EH (cell line): ENCODE measurements at regions not wholly inside any gene's neighbourhood (a gene's known extent, or its start where the extent isn't known, plus 50 kb on each side); places are given as distances from the start of the nearest gene placed in this dataset.

Experiments used
- DNase-seq: peaks from one replicate; pipeline ENCODE4 v3.0.0-alpha.2; 2015; ENCODE audit warnings: low read depth

- no peak for DNase-seq
These were observed 1310.8 kb upstream of the WWC1 start for GRCh38 chr5:166980666-166981065.

GRCh38 chr5:166982226-166982625, 1309.2 kb upstream of the WWC1 start:
- no peak for DNase-seq

GRCh38 chr5:166991601-166992000, 1299.8 kb upstream of the WWC1 start:
- no peak for DNase-seq

GRCh38 chr5:166992108-166992507, 1299.3 kb upstream of the WWC1 start:
- no peak for DNase-seq

DNA sequence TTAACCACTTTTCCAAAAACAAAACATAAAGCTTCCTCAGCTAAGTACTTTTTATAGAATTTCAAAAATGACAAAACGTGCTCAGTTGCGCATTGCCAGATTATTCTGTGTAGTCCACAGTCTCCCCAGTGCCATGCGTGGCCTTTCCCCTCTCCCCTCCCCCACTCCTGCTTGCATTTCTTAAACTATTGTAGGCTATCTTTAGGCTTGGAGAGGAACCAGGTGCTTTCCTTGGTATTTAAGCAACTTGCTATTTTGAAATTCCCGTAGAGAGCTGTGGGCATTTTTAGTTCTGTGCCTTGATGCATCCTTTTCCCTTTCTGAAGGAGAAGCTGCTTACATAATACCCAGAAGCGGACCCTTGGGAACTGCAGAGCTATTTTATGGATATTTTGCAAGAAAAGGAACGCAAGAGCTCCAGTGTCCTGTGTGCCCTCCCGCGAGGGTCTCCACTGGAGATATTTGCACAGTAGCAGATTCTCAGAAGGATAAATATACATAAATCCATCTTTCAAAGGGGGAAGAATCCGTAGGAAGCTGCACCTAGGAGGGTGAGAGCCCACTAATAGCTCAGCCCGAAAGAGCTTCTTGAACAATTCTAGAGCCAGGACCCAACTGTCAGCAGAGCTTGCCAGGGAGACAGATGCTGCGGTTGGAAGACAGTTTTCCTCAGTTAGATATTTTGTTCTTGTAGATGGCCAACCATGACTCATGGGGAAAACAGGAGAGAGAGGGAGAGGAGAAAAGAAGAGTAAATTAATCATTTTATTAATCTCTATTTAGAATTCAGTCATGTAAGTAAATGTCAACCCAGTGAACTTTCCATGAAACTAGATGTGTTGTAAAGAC, 1298.3 kb upstream of the WWC1 start:
- DNase-seq = no peak

GRCh38 chr5:166994226-166994625, 1297.2 kb upstream of the WWC1 start:
- no peak for DNase-seq

DNA sequence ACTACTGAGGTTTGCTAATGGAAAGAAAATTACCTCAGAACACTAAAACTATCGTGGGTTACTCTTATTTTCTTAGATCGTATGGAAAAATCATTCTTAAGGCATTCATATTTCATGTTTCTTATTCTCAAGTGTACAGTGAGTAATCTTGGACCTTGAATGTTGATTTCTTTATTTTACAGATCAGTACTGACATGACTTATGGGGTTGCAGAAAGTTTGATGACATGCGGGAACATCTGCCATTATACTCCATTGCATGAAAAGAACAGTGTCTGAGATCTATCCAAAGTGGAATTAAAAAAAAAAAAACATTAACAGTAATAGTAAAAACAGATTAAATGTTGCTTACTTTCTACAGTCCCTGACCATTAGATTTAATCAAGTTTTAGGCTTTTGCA, 1290.2 kb upstream of the WWC1 start:
- DNase-seq = no peak

- DNase-seq = no peak
These were observed 1282.7 kb upstream of the WWC1 start for GRCh38 chr5:167008705-167009104.

DNA sequence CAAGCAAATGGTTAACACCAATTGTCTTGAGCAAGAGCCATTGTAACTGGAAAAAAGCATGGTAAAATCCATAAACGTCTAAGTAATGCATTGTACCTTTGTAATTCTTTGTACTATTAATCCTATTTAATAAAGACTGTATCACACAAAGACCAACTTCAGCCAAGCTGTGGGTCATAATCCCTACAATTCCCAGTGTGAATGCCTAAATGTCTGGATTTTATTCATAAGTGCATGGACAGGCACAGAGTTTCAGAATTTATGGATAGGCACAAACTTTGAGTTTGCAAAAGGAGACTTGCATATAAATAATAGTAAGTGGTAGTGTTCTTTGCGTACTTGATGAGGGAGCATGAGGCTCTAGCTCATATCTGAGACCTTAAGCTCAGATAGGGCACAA, 1280.2 kb upstream of the WWC1 start:
- no peak for DNase-seq

DNA sequence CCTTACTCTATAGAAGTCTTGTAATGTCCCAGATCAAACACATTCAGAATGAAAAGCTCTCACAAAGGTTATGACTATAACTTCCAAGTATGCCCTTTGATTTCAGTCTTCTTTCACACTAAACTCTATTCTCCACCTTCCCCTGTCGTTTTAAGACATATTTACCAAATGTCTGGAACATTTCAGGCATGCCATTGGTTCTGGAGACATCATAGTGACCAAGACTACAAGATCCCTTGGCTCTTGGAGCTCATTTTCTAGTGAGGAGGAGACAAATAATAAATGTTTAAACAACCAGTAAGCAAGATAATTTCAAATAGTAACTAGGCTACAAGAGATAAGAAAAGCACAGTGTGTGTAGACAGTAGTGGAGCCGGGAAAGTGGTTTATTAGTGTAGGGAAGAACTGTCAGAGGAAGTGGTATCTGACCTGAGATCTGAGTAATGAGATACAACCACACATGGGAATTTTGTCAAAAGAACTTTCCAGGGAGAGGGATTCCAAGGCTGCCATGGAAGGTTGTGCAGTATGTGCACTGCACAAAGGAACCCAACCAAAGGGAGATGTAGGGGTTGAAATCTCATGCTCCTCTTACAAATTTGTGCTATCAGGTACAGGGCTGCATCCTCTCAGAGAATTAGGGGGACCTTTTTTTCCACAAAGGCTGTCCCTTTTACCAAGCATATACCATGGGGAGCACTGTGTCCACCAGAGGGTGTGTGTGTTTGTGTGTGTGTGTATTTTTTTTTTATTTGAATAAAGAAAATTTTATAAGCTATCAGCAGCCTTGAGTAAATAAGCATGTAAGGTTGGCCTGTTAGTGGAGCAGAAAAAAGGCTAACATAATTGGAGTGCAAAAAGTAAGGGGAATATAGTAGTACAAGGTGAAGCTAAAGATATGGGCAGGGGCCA, 1279.1 kb upstream of the WWC1 start:
- DNase-seq = no peak

GRCh38 chr5:167014401-167015056, 1276.9 kb upstream of the WWC1 start:
- DNase-seq = no peak

GRCh38 chr5:167020418-167020817, 1271.0 kb upstream of the WWC1 start:
- DNase-seq = no peak

- DNase-seq = no peak
These were observed 1262.0 kb upstream of the WWC1 start for GRCh38 chr5:167029488-167029887.

- DNase-seq = no peak
These were observed 1260.8 kb upstream of the WWC1 start for GRCh38 chr5:167030500-167031120.

- no peak for DNase-seq
These were observed 1254.9 kb upstream of the WWC1 start for GRCh38 chr5:167036585-167036984.

DNA sequence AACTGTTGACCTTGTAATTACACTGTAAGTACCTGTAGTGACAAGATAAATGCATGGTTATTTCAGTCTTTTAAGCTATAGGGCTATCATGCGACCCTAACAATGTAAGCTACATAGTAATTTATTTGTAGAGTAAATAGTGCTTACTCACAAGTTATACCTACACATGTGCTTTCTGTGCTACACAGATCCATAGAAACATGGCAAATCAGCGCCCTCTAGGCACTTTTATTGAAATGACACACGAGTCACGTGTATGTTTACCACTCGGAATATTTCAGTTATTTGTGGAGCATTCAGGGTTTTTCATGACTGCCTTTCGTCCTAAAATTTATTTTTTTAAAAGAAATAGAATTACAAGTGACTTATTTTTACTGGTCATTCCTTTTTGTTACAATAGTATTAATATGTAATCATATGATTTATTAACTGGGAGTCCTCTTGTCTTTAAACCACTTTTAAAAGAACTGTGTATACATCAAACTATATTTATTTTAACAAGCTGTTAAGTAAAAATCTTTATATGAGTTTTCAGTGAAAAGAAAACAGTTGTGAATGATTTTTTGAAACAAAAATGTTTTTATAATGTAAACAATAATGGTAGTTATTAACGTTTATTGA, 1242.3 kb upstream of the WWC1 start:
- no peak for DNase-seq

DNA sequence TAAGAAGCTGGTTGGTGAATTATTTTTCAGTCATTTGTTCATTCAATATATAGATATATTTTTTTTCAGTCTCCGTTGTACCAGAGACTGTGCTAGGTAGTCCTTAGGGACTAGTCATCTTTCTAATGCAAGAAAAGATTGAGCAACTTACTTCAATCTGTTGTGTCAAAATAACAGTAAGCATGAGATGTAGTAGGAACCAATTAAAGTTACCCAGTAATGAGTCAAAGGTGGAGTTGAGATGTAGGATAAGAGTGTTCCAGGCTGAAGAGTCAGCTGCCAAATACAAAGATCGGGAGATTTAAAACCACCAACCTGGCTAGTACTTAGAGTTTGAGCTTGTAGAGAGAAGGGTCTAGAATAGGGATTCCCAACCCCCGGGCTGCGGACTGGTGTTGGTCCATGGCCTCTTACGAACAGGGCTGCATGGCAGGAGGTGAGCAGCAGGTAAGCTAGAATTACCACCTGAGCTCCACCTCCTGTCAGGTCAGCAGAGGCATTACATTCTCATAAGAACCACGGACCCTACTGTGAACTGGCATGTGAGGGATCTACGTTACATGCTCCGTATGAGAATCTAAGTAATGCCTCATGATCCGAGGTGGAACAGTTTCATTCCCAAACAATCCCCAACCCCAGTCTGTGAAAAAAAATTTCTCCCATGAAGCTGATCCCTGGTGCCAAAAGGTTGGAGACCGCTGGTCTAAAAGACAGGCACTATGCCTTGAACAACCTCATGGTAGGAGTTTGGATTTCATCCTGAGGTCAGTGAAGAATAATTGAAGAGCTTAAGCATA, 1241.5 kb upstream of the WWC1 start:
- no peak for DNase-seq

DNA sequence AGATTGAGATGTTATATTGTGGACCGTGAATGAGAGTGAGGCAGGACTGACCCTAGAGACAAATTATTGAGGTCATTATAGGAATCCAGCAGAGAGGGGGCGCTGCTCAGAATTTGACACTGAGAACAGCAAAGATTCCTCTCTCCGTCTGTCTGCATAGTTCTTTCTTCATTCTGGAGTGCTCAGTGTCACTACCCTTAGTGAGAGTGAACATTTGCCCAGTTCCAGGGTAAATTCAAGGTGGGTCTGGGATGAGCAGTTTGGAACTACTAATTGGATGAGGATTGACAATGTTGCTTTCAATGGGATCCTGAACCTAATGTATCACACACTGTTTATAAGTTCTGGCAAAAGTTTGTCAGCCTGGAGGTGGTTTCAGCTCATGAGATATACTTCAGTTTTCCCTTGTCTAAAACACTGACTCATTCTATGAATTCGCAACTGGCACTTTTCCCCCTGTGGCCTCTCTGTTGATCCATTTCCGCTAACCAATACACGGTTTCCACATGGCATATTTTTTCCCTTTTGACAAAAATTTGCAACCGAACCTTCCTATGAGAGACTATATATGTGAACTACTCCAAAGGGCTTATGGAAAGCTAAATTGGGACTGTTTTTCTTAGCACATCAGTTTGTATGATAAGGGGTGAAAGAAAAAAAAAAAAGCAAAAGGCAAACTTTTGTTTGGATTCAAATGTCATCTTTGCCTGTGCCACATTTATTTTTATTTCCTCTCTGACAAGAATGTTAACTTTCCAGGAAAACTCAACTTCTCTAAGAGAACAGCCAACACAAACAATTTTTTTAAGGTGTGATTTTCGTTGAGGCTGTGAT, 1240.7 kb upstream of the WWC1 start:
- DNase-seq = no peak

DNA sequence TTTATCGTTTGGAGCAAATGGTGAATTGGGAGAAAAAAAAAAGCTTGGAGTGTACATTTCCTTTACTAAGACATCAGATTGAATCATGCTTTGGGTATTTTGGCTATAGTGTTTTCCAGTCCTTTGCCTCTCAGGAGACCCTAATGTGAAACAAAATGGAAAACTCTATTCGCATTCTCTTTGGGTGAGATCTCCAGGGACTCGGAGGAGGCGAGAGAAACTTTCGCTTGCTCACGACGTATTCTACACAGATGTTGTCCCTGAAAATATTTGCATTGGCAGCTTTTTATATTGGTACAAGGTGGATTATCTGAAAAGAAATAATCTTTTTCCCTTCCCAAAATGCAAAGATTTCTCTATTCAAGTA, 1240.1 kb upstream of the WWC1 start:
- DNase-seq = no peak

DNA sequence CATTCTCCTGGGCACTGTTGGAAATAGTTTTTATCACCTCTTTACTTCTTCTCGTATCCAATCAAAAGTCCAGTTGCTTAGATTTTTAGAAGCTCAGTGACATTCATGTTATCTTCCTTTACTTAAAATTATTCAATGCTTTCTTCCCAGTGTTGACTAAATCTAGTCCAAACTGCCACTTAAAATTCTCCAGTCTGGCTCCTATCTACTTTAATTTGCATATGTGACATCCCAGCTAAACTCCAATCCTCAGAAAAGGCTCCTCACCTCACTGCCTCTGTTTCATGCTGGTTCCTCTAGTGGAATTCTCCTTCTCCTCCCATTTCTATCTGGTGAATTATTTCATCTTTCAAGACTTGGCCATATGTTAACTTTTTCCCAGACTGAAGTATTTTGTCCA, 1238.7 kb upstream of the WWC1 start:
- DNase-seq = no peak
